SK-N-MC (cell line): ENCODE measurements at regions not wholly inside any gene's neighbourhood (a gene's known extent, or its start where the extent isn't known, plus 50 kb on each side); places are given as distances from the start of the nearest gene placed in this dataset.

Source experiments
- EZH2 ChIP-seq: fragments of 200-600 bp; sonication (generic); IDR thresholded peaks from one replicate; pipeline ENCODE4 v1.6.1; 2017; ENCODE audit warnings: antibody characterized with exemption
- POLR2AphosphoS5 ChIP-seq: IDR thresholded peaks from 2 replicates; pipeline ENCODE4 v1.6.1; 2012; ENCODE audit warnings: mild to moderate bottlenecking, low read depth, low read length, borderline replicate concordance

DNA sequence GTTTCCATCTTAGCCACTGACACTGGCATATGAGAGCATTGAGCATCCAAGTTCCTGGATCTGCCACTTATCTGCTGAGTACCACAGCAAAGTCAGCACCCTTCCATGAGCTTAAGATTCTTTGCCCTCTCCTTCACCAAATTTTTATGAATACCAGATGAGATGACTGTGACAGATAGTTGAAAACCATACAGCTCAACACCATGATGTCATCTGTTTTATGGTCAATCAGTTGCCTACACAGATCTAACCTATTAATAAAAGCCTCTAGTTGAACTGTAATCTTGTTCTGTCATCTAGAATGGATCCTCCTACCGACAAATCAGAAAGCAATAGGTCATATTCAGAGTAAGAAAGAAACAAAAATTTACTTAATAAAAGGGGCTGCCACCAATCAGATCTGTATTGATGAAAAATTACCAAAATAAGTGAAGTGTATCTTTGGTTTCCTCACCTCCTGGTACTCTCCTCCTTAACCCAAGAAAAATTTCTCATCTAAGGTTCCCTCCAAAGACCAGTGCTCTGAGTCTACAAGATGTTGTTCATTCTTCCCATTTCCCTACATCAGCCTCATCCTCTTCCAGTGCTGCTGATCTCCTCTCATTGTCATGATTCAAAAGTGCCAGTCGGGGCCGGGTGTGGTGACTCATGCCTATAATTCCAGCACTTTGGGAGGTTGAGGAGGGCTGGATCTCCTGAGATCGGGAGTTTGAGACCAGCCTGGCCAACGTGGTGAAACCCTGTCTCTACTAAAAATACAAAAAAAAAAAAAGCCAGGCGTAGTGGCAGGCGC is 138.8 kb upstream of the CTTNBP2NL start:
- TF ChIP-seq POLR2AphosphoS5, result no peak
- no peak for TF ChIP-seq EZH2
